Inflammatory macrophage (primary cell): ENCODE measurements at regions not wholly inside any gene's neighbourhood (a gene's known extent, or its start where the extent isn't known, plus 50 kb on each side); places are given as distances from the start of the nearest gene placed in this dataset.

Source experiments
- DNase-seq, 2 donors: peaks; one replicate each; pipeline ENCODE4 v3.0.0-alpha.2; 2020 to 2022

DNA sequence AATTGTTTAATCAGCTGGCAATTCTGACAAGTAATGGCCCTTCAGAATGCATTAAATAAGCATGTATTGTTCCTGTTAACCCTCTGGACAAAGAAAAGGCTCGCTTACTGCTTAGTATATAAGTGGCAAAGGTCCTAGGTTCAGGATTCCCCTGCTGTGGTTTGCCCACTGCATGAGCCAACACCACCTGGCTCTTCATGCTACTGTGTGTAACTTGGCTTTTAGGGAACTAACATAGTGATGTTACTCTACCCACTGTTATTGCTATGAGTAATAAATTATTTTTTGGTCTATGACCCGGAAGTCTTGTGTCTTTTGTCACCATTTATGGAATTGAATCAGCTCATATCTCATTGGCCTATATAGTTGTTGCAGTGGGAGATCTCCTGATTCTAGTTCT, 791.7 kb upstream of the PHF14 start:
- peak in 1 of 2 donors; percentile 4 for DNase-seq

DNA sequence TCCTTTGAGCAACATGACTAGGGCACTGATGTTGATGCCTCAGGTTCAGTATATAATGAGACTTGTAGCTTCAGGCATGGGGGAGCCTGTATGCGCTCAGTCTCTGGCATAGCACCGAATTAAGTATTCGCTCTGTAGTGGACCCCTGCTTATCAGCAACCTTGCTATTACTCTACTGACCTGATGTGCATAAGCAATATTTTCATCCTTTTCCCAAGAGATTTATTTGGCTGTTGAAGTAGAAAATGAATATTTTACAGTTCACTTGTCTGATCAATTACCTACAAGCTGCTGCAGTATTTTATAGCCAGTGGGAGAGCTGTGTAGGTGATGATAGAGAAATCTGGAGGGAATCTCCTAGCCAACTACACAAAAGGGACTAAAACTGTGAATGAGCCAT, 781.6 kb upstream of the PHF14 start:
- DNase-seq, result no peak

DNA sequence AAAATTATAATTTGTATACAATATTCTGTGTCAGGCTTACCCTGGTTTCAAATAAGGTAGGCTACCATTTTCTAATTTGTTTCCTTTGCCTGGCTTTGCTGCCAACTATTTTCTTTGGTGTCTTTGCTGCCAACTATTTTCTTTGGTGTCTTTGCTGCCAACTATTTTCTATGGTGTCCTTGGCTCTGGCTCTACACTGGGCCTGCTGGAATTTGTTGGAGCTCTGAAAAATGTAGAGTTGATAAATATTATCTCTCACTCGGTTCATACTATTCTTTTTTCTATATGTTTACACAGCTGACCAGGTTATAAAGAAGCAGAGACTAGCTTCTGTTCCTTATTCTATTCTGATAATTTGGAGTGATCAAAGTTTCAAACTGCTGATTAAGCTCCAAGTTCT, 768.0 kb upstream of the PHF14 start:
- DNase-seq, result no peak

DNA sequence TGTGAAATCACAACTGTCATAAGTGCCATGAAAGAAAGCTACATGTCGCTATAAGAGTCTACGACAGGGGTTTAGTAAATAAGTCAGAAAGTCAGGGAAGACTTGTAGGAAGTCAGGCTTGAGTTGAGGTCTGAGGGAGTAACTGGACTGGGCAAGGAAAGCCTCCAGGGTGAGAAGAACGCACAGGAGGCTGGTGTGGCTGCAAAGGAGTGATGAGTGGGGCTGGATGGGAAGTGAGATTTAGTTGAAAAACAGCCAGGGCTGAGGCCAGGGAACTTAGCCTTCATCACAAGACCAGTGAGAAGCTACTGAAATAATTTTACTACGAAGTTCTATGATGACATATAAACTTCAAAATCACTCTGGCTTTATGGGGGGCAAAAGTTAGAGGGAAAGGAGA, 763.7 kb upstream of the PHF14 start:
- no peak for DNase-seq

DNA sequence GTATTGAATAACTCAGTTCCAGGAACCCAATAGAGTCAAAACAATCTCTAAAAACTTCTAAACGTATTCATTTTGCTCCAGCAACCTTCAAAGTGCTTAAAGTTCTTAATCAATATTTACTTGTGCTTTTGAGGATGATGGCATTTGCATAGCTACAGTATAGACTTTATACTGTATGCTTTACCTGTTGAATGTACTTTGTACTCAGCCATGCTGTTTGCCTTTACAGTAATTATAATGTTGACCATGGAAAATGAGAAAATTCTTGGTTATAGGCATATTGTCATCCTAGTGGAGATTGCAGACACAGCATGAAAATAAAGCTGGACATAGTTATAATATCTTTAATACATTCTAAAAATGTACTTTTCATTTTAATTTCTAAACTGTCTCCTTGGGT, 762.7 kb upstream of the PHF14 start:
- no peak for DNase-seq

DNA sequence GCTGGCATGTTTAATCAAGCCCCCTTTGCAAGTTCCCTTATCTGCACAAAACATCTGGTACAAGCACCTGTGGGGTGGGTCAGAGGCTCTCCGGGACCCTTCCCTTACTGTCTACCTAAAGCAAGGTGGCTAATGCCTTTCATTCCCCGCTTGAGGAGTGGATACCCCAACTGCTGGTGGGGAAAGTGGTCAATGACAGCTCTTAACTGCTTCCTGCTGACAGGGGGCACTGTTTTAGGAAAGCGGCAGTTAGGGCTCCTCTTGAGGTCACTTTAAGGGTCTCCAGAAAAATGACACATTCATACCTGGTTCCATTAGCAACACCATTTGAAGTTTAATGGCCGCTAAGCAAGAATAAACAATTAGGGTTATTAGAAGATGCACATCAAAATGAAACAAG, 761.8 kb upstream of the PHF14 start:
- no peak for DNase-seq

DNA sequence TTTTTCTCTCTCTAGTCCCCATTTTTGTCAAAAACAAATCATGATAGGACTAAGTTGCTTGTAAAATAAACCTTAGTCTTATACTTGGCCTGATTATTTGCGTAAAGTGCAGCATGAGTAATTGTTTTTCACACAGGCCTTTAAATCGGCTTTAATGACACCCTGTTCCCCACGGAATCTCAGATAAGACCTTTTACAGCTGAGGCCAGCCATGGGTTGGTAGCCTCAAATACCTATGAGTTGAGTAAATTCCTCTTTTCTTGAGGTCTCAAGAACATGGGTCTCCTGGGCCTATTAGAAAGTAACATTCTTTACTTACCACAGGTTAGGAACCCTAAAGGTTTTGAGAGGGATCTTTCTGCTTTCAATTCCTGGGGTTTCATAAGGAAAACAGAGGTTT, 761.0 kb upstream of the PHF14 start:
- no peak for DNase-seq

DNA sequence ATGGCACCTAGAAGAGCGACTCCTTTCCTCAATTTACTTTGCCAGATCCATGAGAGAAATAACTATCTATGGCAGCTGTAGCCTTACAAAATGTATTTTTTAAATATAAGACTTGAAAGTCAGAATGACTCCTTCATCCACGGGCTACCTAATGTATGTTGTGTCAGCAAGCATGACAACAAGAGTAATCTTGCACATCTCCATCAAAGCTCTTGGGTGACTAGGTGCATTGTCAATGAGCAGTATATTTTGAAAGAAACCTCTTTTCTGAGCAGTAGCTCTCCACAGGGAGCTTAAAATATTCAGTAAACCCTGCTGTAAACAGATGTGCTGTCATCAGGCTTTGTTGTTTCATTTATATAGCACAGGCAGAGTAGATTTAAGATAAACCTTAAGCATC, 757.2 kb upstream of the PHF14 start:
- DNase-seq, result no peak

DNA sequence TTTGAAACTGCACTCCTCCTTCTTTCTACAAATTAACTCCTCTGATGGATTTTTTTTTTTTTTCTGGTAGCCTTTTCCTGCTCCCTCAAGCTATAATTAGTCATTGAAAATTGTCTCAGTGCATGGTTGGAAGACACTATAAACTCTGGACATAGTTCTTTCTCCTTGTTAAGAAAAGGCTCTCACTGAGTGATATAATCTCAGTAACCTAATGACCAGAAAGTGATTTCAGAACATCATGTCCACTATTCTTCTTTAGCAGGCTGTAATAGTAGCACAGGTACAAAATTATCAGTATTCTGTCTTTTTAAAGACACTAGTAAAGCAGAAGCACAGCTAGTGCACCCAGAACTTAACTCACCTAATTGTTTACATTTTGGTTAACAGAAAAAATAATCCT, 752.6 kb upstream of the PHF14 start:
- DNase-seq, result no peak

DNA sequence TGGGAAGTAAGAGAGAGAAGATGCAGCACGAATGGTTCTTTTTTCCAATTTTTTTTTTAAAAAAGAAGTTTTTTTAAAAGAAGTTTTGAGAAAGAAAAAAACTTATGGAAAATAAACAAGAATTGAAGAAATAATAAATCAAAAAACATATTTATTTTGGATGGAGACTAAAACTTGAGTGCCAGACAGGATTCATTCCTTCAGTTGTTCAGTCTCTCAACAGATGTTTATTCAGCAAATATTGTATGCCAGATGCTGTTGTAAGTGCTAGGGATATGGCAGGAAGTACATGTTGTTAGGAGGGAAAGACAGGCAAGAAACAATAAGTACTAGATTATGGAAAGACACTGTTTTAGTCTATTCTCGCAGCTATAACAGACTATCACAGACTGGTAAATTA, 750.7 kb upstream of the PHF14 start:
- no peak for DNase-seq

DNA sequence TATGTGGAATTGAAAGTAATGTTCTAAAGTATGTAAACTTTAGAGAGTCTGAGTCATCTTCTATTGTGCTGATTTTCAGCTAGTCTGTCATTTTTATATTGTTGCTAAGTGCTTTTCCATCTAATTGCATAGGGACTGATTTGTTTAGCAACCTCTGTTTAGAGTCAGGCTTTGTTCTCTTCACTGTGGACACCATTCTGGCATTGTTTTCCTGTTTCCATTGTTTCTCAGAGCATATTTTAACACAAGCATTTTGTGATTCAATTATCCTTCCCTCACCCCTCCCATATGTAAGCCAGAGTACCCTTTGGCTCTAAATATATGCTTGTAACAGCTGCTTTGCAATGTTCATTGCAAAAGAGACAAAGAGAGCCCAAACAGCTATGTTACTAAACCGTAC, 748.4 kb upstream of the PHF14 start:
- DNase-seq, result no peak

DNA sequence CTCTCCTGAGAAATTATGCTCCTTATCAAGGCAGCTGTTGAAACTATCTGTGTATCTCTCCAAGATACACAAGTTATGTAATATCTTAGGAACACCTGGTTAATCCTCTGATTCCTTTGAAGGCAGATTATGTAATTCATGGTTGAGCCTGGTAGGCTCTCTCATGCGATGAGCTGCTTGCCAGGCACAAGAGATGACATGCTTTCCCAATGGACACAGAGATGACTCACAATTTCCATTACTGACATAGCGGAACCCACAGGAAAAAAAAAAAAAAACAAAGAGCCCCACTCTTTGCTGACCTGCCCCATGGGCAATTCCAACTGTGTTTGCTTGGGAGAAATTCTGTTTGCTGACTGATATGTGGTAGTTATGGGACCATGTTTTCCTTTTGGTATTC, 736.4 kb upstream of the PHF14 start:
- DNase-seq, result no peak

DNA sequence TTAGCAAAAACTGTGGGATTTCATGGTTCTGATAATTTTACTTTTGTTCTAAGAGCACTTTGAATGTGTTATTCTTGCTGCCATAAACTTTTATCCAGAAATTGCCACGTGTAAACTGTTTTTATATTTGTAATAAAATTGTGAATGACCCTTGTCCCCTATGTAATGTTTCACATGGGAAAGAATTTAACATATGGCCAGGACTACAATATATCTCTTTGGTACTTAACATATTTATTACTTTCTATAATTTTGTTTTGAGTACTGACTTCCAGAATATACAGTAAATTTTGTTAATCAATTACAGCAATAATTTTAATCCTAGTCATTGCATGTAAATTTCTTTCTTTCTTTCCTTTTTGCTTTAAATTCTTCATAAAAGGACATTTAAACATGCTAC, 735.0 kb upstream of the PHF14 start:
- DNase-seq, result no peak

DNA sequence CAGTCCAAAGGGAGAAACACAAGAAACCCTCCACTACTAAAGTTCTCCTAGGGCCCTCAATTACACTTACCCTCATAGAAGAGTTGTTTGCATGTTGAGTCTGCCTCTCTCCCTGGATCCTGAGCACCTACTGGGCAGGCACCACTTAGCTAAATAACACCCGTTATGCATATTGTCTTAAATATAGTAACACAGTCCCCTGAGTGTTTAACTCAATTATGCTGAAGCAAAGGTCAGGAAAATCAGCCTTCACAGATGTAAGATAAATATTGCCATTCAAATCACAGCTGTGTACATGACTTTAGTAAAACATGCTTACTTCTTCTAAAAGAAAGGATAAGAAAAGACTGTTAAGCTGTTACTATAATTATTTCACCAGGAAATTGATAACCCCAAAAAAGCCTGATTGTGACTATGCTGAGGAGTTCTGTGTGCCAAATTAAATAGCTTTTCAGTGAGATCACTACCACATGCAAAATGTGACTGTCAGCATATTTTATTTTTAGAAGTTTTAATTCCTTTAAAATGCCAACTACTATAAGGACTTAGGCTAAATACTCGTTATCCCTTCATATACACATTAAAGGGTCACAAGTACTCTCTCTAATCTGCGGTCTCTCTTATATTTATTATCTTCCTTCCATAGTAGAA, 733.9 kb upstream of the PHF14 start:
- DNase-seq, result no peak

DNA sequence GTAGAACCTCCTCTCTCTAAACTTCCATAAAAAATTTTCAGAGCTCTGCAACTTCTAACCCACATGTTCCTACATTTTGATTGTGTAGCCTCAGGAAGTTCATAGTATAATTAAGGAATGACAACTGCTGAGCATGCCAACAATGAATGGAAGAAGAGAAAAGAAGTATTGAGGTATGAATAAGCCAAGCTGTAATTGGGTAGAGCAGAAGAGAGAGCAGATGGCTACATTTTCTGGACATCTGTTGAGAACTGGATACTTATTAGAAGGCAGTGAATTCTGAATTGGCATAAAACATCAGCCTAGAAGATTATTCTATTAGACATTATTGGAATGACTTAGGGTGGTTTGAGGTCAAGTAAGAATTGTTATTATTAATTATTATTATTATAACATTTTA, 728.3 kb upstream of the PHF14 start:
- no peak for DNase-seq

DNA sequence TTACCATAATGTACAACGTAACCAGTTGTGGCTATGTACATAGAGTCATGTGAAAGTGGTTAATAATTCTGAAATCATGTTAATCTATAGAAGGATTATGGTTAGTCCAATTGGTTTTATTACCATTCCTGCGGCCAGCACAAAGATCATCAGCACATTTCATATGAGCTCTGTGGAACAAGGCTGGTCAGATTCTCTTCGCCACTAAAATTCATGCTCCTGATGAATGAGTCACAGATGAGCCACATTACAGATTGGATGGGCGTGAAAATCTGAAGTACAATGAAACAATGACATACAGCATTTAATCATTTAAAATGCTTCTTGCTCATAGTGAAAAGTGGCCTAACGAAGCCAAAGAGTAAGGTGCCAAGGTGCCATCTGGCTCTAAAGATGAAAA, 716.2 kb upstream of the PHF14 start:
- no peak for DNase-seq

DNA sequence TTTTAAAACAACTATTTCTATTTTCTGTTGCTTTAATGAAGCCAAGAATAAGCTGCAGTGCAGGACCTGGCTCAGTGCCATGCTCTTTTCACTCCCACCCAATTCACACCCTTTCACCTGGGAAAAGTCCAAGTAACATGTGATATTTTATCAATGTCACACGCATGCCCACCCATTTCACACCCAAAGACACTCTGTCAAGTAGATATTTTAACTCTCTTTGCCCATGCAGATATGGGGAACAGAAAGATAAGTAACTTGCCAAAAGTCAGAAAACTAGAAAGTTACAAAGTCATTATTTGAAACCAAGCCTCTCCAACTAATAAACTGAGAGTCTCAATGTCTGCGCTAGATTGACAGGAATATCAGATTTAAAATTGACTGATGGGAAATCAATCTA, 706.7 kb upstream of the PHF14 start:
- no peak for DNase-seq

DNA sequence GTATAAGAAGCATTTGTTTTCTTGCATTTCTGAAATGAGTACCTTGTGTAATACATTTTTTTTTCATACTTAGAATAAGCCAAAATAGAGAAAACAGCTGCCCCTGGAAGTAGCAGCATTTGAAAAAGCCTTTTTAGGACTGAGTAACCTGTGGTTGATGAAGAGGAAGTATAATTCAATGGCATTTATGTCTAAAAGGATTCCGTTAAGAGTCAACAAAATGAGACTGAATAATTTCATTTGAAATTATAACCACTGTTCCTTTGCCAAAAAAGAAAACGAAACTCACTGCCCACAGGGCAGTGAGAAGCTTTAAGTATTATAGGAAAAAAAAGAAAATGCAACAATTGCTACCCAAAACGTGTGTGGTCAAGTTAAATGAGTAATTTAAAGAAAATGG, 705.6 kb upstream of the PHF14 start:
- no peak for DNase-seq

DNA sequence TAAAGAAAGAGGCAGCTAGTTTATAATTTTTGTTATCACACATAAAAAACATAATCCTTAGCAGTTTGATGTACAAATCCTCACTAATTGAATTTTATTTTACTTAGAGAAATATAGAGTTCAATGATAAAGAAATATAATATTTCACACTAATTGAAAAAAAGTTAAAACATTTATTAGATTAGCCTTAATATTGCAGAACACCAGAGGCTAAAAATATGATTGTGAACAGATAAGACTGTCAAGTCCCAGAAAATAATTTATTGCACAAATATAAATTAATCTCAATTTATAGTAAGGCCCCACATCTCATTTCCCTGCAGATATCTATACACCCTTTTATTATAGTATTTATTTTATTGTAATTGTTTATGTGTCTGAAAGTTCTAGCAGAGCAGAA, 690.8 kb upstream of the PHF14 start:
- DNase-seq, result no peak

DNA sequence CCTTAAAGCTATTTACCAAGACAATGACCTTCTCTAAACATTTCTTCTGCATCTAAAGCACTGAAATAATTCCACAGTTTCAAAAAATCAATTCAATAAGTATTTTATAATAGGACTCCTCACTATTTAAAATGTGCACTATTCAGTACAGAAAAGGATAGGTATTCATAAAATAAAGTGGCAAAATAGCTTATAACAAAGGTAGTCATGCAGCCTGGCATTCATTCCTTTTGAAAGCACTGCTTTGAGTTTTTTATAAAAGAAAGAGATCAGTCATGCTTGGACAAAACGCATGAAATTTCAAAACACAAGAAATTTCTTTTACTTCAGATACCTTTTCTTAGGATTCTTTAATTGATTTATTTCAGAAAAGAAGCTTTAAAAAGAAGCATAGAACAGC, 689.7 kb upstream of the PHF14 start:
- no peak for DNase-seq

DNA sequence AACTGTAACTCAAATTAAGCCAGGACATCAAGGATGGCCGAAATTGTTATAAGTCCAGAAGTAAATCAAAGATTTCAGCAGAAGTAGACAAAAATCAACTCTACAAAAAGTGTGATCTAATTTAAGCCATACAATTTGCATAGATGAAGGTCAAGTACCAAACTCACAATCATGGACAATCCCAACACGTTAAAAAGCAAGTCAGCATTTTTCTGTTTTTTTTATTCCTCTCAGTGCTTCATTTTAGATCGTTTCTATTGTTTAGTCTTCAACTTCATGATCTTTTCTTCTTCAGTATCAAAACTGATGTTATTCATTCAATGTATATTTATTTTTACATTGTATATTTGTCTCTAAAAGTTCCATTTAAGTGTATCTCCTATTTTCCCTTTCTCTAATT, 674.3 kb upstream of the PHF14 start:
- no peak for DNase-seq

DNA sequence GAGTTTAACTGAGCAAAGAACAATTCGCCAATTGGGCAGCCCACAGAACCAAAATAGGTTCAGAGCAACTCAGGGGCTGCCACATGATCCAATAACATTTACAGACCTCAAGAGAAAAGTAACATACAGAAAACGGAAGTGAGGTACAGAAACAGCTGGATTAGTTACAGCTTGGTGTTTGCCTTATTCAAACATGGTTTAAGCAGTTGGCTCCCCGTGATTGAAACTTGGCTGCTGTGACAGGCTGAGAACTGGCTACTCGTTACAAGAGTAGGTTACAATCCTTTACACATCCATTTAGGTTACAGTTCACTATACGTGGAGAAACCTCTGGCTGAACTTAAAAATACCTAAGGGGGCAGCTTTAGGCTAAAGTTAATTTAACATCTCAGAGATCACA, 673.1 kb upstream of the PHF14 start:
- no peak for DNase-seq

DNA sequence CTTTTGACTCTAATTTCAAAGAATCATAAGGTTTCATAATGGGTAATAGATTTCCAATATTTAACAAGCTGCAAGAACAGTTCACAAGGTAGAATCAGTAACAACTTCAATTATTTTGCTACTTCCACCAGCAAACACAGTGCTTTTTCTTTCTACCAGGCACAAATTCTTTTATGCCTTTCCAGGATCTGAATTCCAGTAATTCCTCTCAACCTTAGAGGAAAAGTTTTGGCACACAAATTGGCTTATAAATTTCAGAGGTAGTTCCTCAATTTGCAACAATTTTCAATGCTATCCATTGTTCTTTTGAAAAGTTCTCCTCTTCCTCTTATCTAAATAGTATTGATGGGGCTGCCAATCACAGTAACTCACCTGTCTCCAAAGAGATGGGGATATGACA, 665.4 kb upstream of the PHF14 start:
- DNase-seq, result no peak

DNA sequence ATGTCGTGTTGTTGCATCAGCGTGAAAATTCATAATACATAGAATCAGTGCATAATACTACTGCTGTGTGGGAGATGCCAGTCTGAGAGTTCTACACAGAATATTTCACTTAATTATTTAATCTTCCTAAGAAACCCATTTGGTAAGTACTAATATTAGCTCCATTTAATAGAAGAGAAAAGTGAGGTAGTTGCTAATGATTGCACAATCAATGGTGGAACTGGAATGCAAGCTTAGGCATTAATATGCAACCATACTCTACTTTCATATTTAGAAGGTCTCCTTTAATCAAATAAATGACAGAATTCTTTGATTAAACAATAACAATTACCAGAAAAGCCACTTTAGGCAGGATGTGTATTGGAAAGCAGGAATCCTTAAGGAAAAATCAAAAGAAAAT, 660.7 kb upstream of the PHF14 start:
- DNase-seq, result no peak

DNA sequence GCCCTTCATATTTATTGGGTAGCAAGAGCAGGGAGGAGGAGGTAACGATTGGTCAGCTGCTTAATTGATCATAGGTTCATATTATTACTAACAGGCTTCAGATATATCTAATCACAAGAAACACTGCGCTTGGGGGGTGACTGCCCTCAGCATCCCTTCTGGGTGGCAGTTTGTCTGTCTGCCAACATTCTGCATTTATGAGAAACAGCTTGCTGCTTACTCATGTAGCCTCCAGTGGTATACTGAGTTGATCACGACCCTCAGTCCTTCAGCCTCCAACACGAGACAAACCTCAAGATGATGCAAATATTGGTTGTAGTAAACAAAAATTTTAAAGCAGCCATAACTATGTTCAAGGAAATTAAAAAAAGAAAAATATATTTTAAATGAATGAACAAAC, 657.8 kb upstream of the PHF14 start:
- no peak for DNase-seq

DNA sequence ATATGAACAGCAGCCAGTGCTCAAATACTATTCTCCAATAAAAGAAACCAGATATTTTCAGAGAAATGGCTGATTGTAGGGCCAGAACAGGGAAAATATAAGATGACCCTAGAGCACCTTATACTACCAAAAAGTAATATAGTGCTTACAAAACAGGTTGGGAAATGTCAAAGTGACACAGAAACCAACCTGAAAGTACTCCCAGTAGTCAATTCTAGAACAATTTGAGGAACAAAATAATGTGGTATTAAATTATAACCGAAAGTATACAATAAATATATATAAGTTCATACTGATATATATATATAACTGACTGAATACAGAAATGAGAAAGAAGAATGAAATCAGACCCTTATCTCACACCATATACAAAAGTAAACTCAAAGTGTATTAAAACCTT, 657.2 kb upstream of the PHF14 start:
- no peak for DNase-seq
